Prostate gland (tissue), 2 donors: ENCODE measurements at regions not wholly inside any gene's neighbourhood (a gene's known extent, or its start where the extent isn't known, plus 50 kb on each side); places are given as distances from the start of the nearest gene placed in this dataset.

Source experiments
- POLR2AphosphoS5 ChIP-seq: sonication (generic); formaldehyde crosslinking; IDR thresholded peaks from one replicate; pipeline ENCODE4 v1.6.1; 2017; ENCODE audit warnings: antibody characterized with exemption
- TF ChIP-seq, protein P1 (sequence below), 4 experiments: fragments of 200-600 bp in 2 of 4; fragments of 450-650 bp in 2 of 4; sonication (generic) in 2 of 4; IDR thresholded peaks; 1 replicate in 3 of 4; 2 replicates in 1 of 4; pipeline ENCODE4 v1.5.1; 2016 to 2019; ENCODE audit warnings: antibody characterized with exemption in 4 of 4, mild to moderate bottlenecking in 2 of 4, moderate library complexity in 2 of 4

DNA sequence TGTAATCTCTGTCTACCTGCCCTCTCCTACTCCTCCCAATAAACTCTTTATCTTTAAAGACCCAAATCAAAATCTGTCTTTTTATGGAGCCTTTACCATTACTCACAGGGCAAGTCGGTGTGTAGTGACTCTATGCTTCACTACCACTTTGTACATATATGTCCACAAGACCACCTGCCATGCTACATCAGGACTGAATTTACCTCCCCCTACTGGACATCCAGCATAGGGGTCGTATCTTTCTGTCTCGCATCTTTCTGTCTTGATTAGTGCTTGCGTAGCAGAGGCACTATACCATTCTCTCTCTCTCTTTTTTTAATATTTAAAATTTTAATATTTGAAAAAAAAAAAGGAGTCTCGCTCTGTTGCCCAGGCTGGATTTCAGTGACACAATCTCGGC is 587.5 kb downstream of the SOX5 start:
- no peak for TF ChIP-seq POLR2AphosphoS5
- TF ChIP-seq, protein P1, sequence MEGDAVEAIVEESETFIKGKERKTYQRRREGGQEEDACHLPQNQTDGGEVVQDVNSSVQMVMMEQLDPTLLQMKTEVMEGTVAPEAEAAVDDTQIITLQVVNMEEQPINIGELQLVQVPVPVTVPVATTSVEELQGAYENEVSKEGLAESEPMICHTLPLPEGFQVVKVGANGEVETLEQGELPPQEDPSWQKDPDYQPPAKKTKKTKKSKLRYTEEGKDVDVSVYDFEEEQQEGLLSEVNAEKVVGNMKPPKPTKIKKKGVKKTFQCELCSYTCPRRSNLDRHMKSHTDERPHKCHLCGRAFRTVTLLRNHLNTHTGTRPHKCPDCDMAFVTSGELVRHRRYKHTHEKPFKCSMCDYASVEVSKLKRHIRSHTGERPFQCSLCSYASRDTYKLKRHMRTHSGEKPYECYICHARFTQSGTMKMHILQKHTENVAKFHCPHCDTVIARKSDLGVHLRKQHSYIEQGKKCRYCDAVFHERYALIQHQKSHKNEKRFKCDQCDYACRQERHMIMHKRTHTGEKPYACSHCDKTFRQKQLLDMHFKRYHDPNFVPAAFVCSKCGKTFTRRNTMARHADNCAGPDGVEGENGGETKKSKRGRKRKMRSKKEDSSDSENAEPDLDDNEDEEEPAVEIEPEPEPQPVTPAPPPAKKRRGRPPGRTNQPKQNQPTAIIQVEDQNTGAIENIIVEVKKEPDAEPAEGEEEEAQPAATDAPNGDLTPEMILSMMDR (IDR thresholded peaks at IDR 0.05) = no peak
